ENCODE measurements at regions not wholly inside any gene's neighbourhood (a gene's known extent, or its start where the extent isn't known, plus 50 kb on each side); places are given as distances from the start of the nearest gene placed in this dataset.
"Not testable (repeated sequence)": the region's sequence is repeated elsewhere in the genome, so short reads cannot be mapped to it uniquely, and the experiment has no call there.

GRCh38 chr4:175033162-175033561 lies 115.0 kb downstream of the ADAM29 start:
- no peak for DNase-seq (ENCODE audit: low read depth)

- DNase-seq (ENCODE audit: low read depth) = no peak
Observed at GRCh38 chr4:175034007-175034406, 115.8 kb downstream of the ADAM29 start.

- DNase-seq (ENCODE audit: low read depth) = no peak
Observed at GRCh38 chr4:175034986-175035705, 117.0 kb downstream of the ADAM29 start.

- peak; percentile 4 for DNase-seq (ENCODE audit: low read depth)
Observed at GRCh38 chr4:175035905-175036304, 117.7 kb downstream of the ADAM29 start.

DNA sequence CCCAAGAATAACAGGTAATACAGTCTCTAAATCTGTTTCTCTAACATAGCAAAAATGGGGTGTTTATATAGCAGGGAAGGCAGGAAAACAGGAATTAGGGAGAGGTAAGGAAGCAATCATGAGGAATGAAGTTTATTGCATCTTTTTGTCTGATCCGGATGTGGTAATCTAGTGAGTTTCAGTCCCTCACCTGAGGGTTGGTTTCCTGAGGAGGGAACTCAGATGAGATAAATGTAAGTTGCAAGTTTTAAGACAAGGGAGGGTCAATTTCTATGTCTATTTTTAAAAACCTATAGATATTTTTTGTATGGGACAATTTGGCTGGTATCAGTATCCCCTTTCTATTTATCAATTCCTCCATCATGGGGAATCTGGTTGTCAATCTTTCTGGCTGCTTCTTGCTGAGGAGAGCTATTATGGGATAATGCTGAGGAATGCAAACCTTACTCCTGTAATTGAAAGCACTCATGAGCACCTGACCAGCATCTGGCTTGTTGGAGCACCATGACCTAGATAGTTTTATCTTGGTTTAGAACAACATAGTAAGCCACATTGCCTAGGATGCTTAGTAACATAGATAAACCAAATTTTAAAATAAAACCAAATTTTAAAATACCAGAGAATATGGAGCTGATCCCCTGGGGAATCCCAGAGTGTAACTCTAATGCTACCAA lies 130.1 kb downstream of the ADAM29 start:
- DNase-seq (ENCODE audit: low read depth) = no peak

GRCh38 chr4:175048906-175049305 lies 130.7 kb downstream of the ADAM29 start:
- no peak for DNase-seq (ENCODE audit: low read depth)

GRCh38 chr4:175051974-175052373 lies 133.8 kb downstream of the ADAM29 start:
- no peak for DNase-seq (ENCODE audit: low read depth)

- DNase-seq (ENCODE audit: low read depth) = no peak
Observed at GRCh38 chr4:175054980-175055379, 136.8 kb downstream of the ADAM29 start.

DNA sequence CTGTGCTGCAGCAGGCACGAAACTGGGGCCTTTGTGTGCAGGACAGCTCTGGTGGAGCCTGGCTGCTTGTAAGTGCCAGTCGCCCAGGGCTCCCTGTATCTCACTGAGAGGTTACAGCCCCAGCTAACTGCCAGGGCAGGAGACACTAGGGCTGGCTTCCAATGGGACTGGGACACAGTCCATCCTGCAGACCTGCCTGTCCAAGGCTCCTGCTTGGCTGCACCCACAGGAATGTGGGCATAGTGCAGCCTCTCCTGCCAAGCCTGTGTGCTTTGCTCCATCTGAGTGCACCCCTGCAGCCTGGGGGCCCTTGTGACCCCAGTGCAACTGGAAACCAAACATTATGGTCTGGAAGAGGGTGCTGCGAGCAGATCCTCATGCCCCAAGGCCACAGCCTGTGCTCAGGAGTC lies 144.0 kb downstream of the ADAM29 start:
- no peak for DNase-seq (ENCODE audit: low read depth)

DNA sequence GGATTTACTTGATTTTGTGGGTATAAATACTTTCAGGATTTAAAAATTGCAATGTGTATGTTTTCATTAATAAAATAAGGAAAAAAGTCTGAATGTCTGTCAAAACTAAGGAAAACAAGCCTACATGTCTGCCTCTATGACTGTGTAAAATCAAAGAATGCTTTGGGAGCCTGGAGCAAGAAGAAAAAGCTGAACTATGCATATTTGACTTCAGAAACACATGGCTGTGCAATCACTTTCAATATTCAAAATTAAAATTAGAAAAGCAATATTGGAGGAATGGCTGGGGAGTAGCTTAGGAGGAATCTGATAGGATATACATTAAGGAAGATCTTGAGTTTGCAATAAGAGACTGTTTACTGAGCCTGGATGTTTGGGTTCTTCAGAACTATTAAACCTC lies 147.1 kb downstream of the ADAM29 start:
- DNase-seq (ENCODE audit: low read depth) = no peak

GRCh38 chr4:175066923-175067627 lies 148.9 kb downstream of the ADAM29 start:
- DNase-seq (ENCODE audit: low read depth) = no peak

DNA sequence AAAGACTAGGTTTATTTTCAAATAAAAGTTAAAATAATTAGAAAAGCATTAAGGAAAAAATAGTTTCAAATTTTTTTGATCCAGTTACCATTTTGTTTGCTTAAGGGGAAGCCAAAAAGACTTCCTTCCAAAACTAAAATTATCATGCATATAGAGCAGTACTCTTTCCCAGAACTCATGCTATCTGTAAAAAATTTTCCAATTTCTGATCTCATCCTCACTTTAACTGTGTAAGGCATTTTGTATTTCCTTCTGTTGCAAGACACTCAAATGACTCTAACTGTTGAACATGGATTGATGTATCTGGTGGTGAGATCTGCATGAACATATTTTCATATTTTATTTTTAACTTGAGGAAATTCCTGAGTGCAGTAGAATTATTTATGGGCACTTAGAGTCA lies 150.1 kb downstream of the ADAM29 start:
- DNase-seq (ENCODE audit: low read depth) = no peak

GRCh38 chr4:175070444-175070843 lies 152.3 kb downstream of the ADAM29 start:
- DNase-seq (ENCODE audit: low read depth) = no peak

DNA sequence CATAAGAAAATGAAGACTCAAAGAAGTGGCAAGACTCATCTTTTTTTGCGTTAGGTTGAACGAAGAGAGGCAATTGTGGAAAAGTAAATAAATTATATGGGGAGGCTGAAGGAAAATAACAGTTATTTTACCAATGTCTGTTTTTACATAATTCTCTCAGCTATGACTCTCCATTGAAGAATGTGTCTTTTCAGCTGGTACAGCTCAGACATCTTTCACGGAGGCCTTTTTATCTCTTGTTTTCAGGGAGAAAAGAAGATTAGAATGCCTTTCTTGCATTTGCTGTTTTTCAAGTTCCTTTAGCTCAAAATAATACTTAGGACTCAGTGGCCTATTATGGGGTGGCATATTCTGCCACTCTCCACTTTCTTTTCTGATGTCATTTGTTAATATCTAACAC lies 153.0 kb downstream of the ADAM29 start:
- no peak for DNase-seq (ENCODE audit: low read depth)

DNA sequence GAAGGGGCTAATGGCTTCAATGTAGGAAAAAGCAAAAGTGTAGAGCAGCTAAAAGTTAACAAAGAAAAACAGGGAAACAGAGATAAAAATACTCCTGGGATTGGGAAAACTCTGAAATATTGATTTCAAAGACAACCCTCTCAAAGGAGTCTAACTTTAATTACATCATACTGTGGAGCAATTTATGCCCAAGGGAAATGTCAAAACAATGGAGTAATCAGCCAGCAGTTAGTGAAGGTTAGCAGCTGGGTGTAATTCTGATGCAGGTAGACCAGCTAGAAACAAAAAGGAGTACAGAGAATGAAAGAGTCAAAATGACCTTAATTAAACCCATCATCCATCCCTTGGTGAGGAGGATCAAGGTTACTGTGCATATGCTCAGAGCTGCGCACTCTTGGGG lies 169.0 kb downstream of the ADAM29 start:
- DNase-seq (ENCODE audit: low read depth) = no peak

DNA sequence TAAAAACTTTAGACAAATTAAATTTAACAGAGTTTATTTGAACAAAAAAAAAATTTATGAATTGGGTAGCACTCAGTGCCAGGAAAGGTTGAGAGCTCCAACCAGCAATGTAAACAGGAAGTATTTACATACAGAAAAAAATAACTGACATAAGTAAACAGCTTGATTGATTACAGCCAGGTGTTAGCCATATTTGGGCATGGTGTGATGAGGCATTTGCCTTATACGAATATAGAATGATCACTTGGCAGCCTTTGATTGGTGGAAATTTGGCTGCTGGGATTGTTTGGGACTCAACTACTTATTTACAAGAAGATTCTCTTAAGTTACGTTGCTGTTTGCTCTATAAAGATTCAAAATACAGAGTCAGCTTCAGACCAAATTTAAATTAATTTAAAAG lies 172.0 kb downstream of the ADAM29 start:
- no peak for DNase-seq (ENCODE audit: low read depth)

GRCh38 chr4:175091649-175092048 lies 173.5 kb downstream of the ADAM29 start:
- no peak for DNase-seq (ENCODE audit: low read depth)

GRCh38 chr4:175092114-175092513 lies 174.0 kb downstream of the ADAM29 start:
- no peak for DNase-seq (ENCODE audit: low read depth)

DNA sequence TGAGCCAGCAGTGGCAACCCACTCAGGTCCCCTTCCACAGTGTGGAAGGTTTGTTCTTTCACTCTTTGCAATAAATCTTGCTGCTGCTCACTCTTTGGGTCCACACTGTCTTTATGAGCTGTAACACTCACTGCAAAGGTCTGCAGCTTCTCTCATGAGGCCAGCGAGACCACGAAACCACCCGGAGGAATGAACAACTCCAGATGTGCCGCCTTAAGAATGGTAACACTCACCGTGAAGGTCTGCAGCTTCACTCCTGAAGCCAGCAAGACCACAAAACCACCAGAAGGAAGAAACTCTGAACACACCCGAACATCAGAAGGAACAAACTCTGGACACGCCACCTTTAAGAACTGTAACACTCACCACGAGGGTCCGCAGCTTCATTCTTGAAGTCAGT lies 174.9 kb downstream of the ADAM29 start:
- not testable (repeated sequence) for DNase-seq (ENCODE audit: low read depth)

DNA sequence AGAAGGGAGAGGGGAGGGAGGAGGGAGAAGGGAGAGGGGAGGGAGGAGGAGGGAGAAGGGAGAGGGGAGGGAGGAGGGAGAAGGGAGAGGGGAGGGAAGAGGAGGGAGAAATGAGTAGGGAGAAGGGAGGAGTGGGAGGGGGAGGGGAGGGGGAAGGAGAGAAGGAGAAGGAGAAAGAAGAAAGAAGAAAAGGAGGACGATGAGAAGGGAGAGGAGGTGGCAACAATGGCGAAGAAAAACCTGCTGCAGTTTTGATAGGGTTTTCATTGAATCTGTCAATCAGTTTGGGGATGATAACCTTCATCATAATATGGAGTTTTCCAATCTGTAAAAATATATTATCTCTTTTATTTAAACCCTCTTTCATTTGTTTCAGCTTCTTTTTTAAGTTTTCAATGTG lies 185.2 kb downstream of the ADAM29 start:
- no peak for DNase-seq (ENCODE audit: low read depth)

DNA sequence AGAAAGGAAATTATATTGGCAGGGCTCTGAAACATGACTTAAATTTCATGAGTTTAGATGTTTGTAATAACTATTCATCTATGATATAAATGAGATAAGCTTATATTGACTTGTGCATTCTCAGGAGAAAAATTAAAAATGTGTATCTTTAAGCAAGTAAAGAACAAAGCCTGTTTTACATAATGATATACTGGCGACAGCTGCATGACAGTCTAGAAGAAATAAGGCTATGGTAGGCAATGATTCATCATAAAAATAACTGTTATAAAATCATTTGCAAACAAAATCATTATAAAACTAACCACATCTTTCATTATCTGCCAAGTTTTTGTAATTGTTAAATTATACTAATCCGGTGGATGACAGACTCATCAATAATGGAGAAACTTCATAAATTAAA lies 188.1 kb downstream of the ADAM29 start:
- DNase-seq (ENCODE audit: low read depth) = no peak

DNA sequence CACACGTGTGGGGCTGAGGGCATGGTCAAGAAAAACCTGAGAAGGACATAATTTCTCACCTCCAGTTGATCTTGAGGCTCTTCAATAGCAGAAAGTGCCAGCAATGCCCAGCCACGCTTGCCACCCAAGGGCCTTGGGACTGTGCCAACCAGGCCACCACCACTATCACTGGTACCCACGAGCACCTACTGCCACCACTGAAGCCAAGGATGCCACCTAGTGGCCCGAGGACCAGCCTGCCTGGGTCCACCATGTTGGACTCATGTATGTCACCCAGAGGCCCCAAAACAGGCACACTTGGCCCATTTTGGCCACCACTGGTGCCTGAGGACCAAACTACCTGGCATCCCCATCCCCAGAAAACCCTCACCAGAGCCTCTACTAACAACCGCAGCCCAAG lies 191.8 kb downstream of the ADAM29 start:
- DNase-seq (ENCODE audit: low read depth) = no peak

GRCh38 chr4:175125410-175126068 lies 207.4 kb downstream of the ADAM29 start:
- no peak for DNase-seq (ENCODE audit: low read depth)
